HG02840 (cell line): ENCODE measurements at regions not wholly inside any gene's neighbourhood (a gene's known extent, or its start where the extent isn't known, plus 50 kb on each side); places are given as distances from the start of the nearest gene placed in this dataset.
"Not testable (repeated sequence)": the region's sequence is repeated elsewhere in the genome, so short reads cannot be mapped to it uniquely, and the experiment has no call there.

Experiments used
- ATAC-seq: cut with Tn5 transposase; IDR thresholded peaks from one replicate; pipeline ENCODE4 v1.9.1; 2021; ENCODE audit warnings: mild to moderate bottlenecking, moderate library complexity, moderate number of reproducible peaks; ENCODE audit not compliant: unreplicated experiment, low FRiP score

DNA sequence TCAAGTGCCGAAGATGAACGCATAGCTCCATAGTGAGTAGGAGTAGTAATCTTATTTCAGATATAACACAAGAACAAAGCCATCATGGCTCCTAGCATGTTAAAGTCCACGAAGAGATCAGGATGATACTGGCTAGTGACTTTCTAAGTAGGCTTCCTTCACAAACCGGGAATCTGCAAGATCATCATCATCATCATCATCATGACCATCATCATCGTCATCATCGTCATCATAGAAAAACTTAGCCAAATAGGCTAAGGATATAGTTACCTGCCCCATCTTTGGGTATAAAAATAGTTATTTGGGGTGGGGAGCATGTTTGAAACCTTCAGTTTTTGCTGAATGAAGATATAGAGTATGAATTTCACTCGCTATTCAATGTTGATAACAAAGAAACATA lies 57.9 kb downstream of the PYDC2 start:
- no peak for ATAC-seq

DNA sequence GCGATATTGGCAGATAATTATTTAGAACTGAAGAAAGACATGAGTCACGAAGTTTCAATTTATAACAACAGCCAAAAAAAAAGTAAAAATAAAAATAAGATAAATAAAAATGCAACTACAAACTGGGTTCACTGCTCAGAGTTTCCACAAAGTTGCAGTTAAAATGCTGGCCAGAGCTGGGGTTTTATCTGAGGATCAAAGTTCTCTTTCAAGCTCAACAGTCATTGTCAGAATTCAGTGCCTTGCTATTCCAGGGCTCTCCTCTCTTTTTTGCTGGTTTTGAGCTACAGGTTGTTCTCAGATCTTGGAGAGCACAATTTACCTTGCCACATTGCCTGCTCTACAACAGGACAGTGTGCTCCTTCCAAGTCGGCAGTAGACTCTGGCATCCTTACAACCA lies 60.1 kb downstream of the PYDC2 start:
- no peak for ATAC-seq

DNA sequence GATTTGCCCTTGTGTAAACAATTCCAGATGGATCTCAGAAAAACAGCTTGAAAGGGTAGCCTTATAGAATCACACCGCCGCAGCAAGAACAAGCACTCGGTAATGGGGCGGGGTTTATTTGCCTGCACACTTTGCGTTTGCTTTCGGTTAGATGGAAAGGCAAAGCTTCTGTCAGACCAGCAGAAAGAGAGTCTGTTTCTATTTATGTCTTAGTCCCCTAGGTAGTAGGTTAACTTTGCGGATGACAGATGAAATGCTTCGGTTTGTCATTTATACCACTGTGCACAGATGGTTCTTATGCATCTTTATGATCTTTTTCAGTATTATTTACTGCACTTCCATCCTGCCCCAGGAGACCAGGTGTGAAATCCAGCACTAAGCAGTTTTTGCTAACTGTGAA lies 62.2 kb downstream of the PYDC2 start:
- no peak for ATAC-seq

DNA sequence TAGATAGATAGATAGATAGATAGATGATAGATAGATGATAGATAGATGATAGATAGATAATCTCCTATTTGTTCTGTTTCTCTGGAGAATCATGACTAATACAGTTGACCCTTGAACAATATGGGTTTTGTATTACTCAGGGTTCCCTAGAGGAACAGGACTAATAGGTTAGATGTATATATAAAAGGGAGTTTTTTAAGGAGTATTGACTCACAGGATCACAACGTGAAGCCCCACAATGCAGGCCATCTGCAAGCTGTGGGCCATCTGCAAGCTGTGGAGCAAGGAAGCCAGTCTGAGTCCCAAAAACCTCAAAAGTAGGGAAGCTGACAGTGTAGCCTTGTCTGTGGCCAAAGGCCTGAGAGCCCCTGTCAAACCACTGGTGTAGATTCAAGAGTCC lies 67.6 kb downstream of the PYDC2 start:
- no peak for ATAC-seq

DNA sequence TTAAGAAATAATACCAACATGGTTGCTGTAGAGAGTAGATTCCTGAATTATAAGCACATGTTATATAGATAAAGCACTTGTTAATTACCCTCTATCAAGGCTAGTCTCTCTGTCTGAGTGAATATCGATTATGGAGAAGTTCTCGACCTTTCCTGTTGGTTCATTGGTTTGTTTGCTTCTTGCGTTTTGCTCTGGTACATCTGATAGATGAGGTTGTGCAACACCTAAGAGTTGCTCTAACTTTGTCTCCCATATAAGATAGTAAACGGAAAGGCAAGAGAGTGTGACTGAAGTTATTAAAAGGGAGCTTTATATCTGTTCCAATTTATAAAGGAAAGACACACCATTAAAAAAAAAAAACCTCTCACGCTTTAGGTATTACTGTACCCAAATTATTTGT lies 69.0 kb downstream of the PYDC2 start:
- no peak for ATAC-seq

DNA sequence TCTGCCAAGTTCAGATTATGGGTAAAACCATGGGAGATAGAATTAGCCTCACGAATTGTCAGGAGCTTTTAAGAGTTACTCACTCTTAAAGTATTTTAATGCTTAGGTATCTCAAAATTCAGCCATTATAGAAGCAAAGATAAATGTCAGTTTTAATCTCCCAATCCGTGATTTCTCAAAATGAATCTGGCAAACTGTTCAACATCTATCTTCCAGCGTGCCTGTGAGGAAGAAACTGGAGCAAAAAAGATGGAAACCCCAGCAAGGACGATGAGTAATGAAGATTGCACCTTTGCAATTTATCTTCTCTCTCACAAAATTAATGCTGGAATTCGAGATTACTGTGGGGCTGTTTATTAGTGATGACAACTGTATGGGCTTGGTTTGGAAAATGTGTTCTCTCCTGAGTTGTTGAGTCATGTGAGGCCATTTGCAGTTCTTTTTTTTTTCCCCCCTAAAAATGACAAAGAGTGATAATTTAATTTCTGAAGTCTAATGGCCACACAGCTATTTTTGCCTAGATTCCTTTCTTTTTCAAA lies 70.5 kb downstream of the PYDC2 start:
- ATAC-seq = no peak

DNA sequence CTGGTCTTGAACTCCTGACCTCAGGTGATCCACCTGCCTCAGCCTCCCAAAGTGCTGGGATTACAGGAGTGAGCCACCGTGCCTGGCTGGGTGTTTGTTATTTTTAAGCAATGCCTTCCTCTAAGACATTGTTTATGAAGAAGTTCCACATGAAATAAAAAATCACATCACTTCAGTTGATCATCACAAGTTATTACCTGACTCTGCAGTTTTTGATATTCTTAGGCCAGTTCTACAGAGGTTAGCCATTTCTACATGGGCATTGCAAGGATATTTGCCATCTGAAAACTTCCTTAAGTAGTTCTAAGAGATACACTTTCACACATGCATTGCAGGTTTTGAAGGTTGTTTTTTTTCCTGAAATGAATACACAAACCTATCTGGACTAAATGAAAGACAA lies 82.1 kb downstream of the PYDC2 start:
- ATAC-seq = no peak

DNA sequence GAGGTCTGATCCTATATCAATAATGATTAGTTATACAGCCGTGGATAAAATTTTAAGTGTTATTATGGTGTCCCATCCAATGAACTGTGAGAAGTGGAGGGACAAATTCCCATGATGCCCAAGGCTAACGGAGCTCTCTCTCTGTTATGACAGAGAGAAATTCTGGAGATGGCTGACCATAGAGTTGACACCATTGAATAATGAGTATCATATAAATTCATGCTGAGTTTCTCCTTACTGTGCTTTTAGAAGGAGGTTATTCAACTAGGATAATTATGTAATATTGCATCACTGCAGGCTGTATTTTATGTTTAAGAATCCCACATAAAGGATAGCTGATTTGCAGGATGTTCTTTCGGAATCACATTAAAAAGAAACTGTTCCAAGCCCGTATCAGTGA lies 82.9 kb downstream of the PYDC2 start:
- ATAC-seq = no peak

DNA sequence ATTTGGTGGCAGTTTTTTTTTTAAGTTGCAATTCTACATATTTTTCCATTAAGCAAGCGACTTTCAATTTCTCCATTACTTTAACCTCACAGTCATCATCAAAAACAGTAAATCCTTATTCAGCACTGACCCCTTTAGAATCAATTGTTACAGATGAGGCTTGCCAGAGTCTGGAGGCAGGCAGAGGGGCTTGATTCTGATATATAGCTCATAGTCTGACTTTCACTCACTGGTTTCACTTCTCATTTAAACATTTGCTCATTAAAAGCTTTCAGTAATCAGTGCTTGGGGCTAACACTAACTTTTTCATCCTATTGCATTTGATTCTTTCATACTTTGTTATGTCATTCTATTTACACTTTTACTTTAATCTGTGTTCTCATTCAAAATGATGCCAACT lies 88.4 kb downstream of the PYDC2 start:
- no peak for ATAC-seq

DNA sequence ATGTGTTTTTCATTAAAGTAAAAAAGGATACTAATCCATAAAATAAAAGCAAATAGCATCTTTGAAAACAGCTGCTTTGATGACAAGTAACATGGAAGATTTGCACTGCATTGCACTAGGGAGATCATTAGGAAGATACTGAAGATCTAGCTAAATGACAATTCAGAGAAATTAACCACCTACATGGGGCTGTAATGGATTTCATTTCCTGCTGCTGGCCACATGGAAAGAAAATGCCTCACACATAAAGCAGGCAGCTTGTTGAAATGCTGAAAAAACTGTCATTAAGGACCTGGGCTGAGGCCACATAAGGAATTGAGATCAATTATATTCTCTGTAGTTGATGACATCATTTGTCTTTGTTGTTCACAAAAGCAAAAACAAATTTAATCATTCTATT lies 94.1 kb downstream of the PYDC2 start:
- no peak for ATAC-seq

DNA sequence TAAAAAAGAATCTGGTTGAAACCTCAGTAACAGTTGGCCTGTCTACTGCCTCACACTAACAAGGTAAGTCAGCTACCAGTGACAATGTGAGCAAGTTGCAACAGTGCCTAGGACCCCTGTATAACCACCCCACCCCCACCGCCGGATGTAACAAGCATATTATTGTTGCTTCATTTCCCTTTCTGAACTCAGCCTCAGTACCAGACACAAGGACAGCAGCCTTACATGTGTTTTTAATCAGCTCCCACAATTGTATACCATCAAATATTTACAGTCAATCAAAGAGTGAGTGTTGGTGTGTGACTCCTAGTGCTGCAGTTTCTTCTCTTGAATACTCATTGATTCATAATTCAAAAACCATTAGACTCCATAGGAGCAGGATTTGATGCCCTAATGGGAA lies 96.4 kb downstream of the PYDC2 start:
- ATAC-seq = no peak

DNA sequence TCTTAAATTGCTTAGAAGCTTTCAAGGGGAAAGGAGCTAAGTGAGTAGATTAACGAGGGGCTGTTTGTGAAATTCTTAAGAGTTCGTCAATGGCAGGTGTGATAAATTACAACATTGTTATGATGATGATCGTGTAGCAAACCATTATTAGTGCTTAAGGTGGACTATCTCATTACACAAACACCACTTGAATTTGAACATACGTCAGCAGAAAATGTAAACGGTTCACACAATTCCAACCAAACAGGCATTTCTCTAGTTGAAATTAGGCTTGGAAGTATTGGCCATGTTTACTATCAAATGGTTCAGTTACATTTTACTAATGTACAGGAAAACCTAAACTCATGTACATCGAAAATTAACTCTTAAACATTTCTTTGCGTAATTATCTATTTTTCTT lies 102.8 kb downstream of the PYDC2 start:
- ATAC-seq = no peak

DNA sequence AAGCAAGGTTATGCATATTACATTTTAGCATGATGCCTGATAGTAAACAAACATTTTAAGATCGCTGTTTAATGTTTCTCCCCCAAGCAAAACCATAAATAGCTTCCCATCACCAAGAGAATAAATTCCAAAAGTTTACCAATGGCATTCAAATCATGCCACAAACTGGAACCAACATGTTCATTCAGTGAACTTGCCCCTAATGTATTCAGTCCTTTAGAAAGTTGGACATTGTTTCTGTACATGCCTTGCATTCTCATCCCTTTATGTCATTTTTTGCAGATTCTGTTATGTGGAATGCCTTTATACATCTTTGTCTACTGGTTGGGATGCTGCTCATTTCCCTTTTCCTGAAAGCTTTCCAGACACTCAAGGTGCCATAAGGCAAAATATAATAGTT lies 105.5 kb downstream of the PYDC2 start:
- ATAC-seq = no peak

DNA sequence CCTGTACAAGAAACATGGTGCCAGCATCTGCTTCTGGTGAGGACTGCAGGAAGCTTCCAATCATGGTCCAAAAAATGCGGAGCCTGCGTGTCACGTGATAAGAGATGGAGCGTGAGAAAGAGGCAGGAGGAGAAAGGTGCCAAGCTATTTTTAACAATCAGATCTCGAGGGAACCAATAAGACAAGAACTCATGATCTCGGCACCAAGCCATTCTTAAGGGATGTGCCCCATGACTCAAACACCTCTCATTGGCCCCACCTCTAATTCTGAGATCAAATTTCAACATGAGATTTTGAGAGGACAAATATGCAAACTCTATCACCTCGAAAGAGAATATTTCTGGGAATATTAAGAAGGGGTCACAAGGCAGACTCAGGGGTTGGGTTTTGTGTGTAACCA lies 107.2 kb downstream of the PYDC2 start:
- no peak for ATAC-seq

DNA sequence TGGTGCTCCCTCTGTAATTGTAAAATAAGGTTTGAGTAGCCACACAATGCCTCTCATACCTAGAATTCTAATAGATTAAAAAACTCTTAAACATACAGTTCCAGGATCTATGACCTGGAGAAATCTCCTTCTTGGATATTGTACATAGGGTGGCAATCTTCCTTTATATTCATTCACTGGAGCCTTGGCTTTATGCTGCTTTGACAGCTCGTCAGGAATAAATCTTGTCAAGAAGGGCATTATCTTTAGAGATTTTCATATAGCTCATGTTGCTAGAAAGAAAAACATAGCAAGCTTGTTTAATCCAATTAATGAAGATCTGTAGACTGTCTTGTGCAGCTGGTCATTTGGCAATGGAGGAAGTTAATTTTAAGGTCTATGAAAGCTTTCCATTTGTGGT lies 131.1 kb downstream of the PYDC2 start:
- no peak for ATAC-seq

DNA sequence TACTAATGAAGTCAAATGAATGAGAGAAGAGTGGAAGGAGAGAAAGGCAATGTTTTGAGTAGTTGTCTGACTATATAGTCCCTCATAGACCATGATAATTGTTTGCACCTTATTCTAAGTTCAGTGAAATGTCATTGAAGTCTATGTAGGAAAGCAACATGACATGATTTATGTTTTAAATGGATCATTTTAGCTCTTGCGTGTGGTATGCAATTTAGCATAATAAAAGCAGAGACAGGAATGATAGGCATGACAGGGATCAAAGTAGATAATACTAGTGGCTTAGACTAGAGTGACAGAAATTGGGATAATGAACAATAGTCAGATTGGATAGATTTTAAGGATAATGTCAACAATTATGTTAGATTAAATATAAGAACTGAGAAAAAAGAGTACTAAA lies 132.5 kb downstream of the PYDC2 start:
- ATAC-seq = no peak

DNA sequence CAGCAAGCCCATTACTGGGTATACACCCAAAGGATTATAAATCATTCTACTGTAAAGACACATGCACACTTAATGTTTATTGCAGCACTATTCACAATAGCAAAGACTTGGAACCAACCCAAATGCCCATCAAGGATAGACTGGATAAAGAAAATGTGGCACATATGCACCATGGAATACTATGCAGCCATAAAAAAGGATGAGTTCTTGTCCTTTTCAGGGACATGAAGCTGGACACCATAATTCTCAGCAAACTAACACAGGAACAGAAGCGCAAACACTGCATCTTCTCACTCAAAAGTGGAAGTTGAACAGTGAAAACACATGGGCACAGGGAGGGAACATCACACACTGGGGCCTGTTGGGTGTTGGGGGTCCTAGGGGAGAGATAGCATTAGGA lies 154.5 kb downstream of the PYDC2 start:
- not testable (repeated sequence) for ATAC-seq

DNA sequence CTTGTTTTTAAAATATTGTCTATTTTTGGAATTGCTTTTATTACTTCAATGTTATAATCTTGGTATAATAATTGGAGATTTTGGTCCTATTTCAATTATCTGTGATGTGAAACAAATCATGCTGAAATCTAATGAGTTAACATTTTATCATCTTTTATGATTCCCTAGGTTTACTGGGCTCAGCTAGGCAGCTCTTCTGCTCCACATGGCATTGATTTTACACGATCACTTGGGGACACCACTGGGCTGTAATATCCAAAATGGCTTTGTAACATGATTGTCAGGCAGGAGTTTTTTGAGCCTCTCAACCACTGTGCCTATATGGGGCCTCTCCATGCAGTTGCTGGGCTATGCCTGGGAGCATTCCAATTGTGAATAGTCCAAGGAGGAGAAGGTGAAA lies 163.3 kb downstream of the PYDC2 start:
- ATAC-seq = no peak

DNA sequence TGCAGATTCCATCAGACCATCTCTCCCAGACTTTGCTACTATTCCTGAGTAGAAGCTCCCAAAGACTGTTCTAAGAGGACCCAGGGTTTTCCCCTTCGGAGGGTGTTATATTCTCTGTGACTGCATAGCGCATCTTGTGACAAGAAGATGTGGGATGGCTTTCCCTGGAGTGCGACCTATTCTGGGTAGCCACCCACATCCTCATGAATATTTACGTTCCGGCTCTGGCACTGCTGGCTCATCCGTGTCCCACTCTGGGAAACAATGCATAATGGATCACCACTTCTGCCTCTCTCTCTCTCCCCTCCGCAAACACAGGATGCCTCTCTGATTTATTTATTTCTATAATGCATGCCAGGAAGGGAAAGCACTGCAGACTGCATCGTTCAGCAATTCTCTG lies 166.1 kb downstream of the PYDC2 start:
- ATAC-seq = no peak

DNA sequence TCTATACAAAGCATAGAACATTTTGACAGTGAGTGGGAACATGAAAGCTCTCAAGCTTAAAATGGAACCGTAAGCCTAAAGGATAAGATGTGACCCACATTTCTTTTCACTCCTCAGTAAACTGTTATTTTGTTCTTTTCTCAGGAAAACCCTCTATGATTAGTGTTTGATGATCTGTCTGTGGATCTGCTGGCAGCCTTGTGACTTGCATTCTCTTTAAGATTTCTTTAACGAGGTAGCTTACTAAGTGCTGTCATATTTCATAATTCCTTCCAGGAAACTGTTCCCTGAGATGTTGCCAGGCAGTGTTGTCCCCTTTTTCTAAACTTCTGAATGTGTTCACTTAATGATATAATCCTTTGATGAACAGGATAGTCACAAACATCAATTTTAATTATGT lies 167.6 kb downstream of the PYDC2 start:
- no peak for ATAC-seq

DNA sequence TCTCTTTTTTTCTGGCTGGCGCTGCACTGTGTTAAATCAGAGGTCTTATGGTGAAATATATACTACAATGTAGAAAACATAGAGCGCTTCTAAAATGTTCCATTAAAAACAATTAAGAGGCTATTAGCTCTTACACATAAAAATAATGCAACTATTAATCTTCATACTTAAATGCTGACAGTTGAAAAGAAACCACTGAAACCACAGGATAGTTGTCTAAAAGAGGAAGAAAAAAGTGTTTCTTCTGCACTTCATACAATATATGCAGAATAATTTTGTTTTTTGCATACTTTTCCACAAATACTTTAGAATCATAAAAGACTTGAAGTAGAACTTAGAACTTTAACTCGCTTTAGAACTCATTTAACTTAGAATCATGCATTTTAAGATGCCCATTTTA lies 170.5 kb downstream of the PYDC2 start:
- no peak for ATAC-seq

DNA sequence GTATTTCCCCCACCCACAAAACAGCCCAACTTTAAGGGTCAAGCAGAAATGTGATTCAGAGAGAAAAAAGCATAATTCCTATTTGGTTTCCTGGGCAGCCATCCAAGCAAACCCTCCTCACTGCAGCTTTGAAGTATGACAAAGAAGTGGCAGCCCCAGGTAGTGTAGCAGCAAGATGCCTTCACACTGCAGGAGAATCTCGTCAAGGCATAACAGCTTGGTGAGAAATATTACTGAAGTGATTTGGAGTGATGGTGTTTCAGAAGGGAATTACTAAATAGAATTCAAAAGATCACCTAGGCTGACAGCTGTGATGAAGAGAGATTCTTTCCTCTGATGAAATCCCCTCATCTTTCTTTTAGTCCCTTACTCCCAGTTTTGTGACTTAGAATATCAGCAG lies 173.9 kb downstream of the PYDC2 start:
- ATAC-seq = no peak

DNA sequence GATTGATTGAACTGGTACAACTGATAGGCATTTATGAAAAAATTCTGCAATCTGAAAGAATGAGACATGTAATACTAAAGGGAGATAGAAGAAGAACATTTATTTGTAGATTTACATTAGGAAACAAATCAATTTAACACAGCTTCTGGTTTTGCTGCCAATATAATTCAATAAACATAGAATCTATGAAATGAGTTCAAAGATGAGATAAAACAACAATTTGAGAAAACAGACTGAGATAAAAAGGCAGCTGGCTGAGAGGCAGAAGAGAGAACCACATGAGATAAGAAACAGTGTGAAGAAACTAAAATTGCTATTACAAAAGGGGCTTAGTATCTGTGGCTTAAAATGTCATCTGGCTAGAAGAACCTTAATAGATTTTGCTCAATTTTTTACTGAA lies 176.6 kb downstream of the PYDC2 start:
- ATAC-seq = no peak
